GM23338 (cell line): ENCODE measurements at regions not wholly inside any gene's neighbourhood (a gene's known extent, or its start where the extent isn't known, plus 50 kb on each side); places are given as distances from the start of the nearest gene placed in this dataset.

ENCODE experiments used
- ATAC-seq: fragments of 200-7000 bp; cut with Tn5 transposase; 3 replicates; pipeline ENCODE4 v1.9.1; 2020
- DNase-seq: peaks from one replicate; pipeline ENCODE4 v3.0.0-alpha.2; 2015; ENCODE audit warnings: low spot score
- H2AFZ ChIP-seq: fragments of 200-600 bp; sonication (generic); 2 replicates; pipeline ENCODE4 v1.8.0; 2016; ENCODE audit warnings: antibody characterized with exemption, mild to moderate bottlenecking, moderate library complexity
- H3F3A ChIP-seq: fragments of 200-600 bp; sonication (generic); replicated peaks from 2 replicates; pipeline ENCODE4 v1.8.0; 2017; ENCODE audit warnings: antibody characterized with exemption, mixed run types, low read depth
- H3K27ac ChIP-seq: fragments of 200-600 bp; sonication (generic); 2 replicates; pipeline ENCODE4 v1.6.1; 2016; ENCODE audit warnings: low read depth
- H3K27me3 ChIP-seq: fragments of 200-600 bp; sonication (generic); 2 replicates; pipeline ENCODE4 v1.8.0; 2016; ENCODE audit warnings: mild to moderate bottlenecking, mixed run types, moderate library complexity; ENCODE audit not compliant: insufficient read depth
- H3K36me3 ChIP-seq: fragments of 200-600 bp; sonication (generic); 2 replicates; pipeline ENCODE4 v1.8.0; 2016; ENCODE audit warnings: mild to moderate bottlenecking; ENCODE audit not compliant: insufficient read depth
- H3K4me1 ChIP-seq: fragments of 200-600 bp; sonication (generic); 2 replicates; pipeline ENCODE4 v1.8.0; 2016; ENCODE audit warnings: mild to moderate bottlenecking, moderate library complexity; ENCODE audit not compliant: insufficient read depth
- H3K4me2 ChIP-seq: fragments of 200-600 bp; sonication (generic); 2 replicates; pipeline ENCODE4 v1.7.1; 2017; ENCODE audit warnings: mixed run types
- H3K4me3 ChIP-seq: fragments of 200-600 bp; sonication (generic); 2 replicates; pipeline ENCODE4 v1.6.1; 2016; ENCODE audit warnings: mixed run types
- H3K79me2 ChIP-seq: fragments of 200-600 bp; sonication (generic); replicated peaks from 2 replicates; pipeline ENCODE4 v1.8.0; 2017; ENCODE audit warnings: mild to moderate bottlenecking; ENCODE audit not compliant: insufficient read depth
- H3K9me2 ChIP-seq: fragments of 200-600 bp; sonication (generic); 2 replicates; pipeline ENCODE4 v1.8.0; 2017; ENCODE audit not compliant: insufficient read depth
- H4K20me1 ChIP-seq: fragments of 200-600 bp; sonication (generic); replicated peaks from 2 replicates; pipeline ENCODE4 v1.8.0; 2017; ENCODE audit warnings: mild to moderate bottlenecking; ENCODE audit not compliant: insufficient read depth
- H3K27ac Mint-ChIP-seq: 2 replicates; pipeline ENCODE4 v1.8.0; 2020; ENCODE audit warnings: inconsistent platforms, mild to moderate bottlenecking, moderate library complexity, mixed read lengths
- H3K27me3 Mint-ChIP-seq: 3 replicates; pipeline ENCODE4 v1.8.0; 2022; ENCODE audit warnings: low read depth, mild to moderate bottlenecking, moderate library complexity, mixed read lengths, inconsistent platforms; ENCODE audit not compliant: insufficient read depth, poor library complexity
- H3K36me3 Mint-ChIP-seq: 3 replicates; pipeline ENCODE4 v1.8.0; 2021; ENCODE audit warnings: low read depth, mild to moderate bottlenecking, inconsistent platforms, moderate library complexity, mixed read lengths
- H3K4me1 Mint-ChIP-seq: 3 replicates; pipeline ENCODE4 v1.8.0; 2020; ENCODE audit warnings: mild to moderate bottlenecking, inconsistent platforms, mixed read lengths
- H3K4me3 Mint-ChIP-seq: 3 replicates; pipeline ENCODE4 v1.8.0; 2021; ENCODE audit warnings: moderate library complexity, mild to moderate bottlenecking, inconsistent platforms, mixed read lengths
- H3K9me3 Mint-ChIP-seq: 3 replicates; pipeline ENCODE4 v1.8.0; 2020; ENCODE audit warnings: moderate library complexity, mild to moderate bottlenecking, inconsistent platforms, mixed read lengths
- EZH2 ChIP-seq: fragments of 200-600 bp; sonication (generic); IDR thresholded peaks from one replicate; pipeline ENCODE4 v1.8.0; 2017; ENCODE audit warnings: antibody characterized with exemption, mild to moderate bottlenecking, low read depth; ENCODE audit not compliant: unreplicated experiment
- JUNB ChIP-seq: IDR thresholded peaks from one replicate; pipeline ENCODE4 v1.6.1; 2016; ENCODE audit warnings: antibody characterized with exemption; ENCODE audit not compliant: unreplicated experiment
- NANOG ChIP-seq: IDR thresholded peaks from 2 replicates; pipeline ENCODE4 v1.6.1; 2016; ENCODE audit warnings: antibody characterized with exemption, borderline replicate concordance
- POLR2AphosphoS5 ChIP-seq: IDR thresholded peaks from 2 replicates; pipeline ENCODE4 v1.6.1; 2016; ENCODE audit warnings: antibody characterized with exemption, low read depth
- STAT1 ChIP-seq: IDR thresholded peaks from one replicate; pipeline ENCODE4 v1.6.1; 2016; ENCODE audit warnings: antibody characterized with exemption; ENCODE audit not compliant: unreplicated experiment
- ZNF114 ChIP-seq: fragments of 250-450 bp; sonication (Bioruptor Pico); IDR thresholded peaks from 2 replicates; pipeline ENCODE4 v1.5.0; 2020; ENCODE audit warnings: mild to moderate bottlenecking, moderate library complexity
- ZNF331 ChIP-seq: fragments of 250-450 bp; sonication (Bioruptor Pico); IDR thresholded peaks from 2 replicates; pipeline ENCODE4 v1.5.0; 2020; ENCODE audit warnings: low read depth, mild to moderate bottlenecking, moderate library complexity
- TF ChIP-seq, protein P1 (sequence below): IDR thresholded peaks from 2 replicates; pipeline ENCODE4 v1.6.1; 2016; ENCODE audit warnings: antibody characterized with exemption
- TF ChIP-seq, protein P2 (sequence below): fragments of 250-450 bp; sonication (Bioruptor Pico); IDR thresholded peaks from 2 replicates; pipeline ENCODE4 v1.5.0; 2020; ENCODE audit warnings: mild to moderate bottlenecking, moderate library complexity
- TF ChIP-seq, protein P3 (sequence below), 2 experiments: fragments of 200-600 bp in 1 of 2; sonication (generic) in 1 of 2; conservative IDR thresholded peaks; 2 replicates each; pipeline versions ENCODE4 v1.5.1 to v1.6.1; 2016 to 2017; ENCODE audit warnings: antibody characterized with exemption in 2 of 2, low read depth in 2 of 2, mild to moderate bottlenecking in 2 of 2, moderate library complexity in 1 of 2

GRCh38 chr1:104488296-104489015 is 738.8 kb downstream of the AMY1C start:
- no peaks in the 10 kb centered on the region for H3K36me3 ChIP-seq
- H2AFZ ChIP-seq = no peak overlapping the region
- H3F3A ChIP-seq = no peaks in the 10 kb centered on the region
- peaks cover 96% of the 10 kb centered on the region for H3K27me3 ChIP-seq
- no peaks in the 10 kb centered on the region for H3K36me3 Mint-ChIP-seq
- H3K4me3 Mint-ChIP-seq = no peak overlapping the region
- H3K4me3 ChIP-seq = no peak overlapping the region
- peak; percentile 77 for DNase-seq
- no peak overlapping the region for H3K4me2 ChIP-seq
- H4K20me1 ChIP-seq = peaks cover 20% of the 10 kb centered on the region
- peaks cover 7% of the 10 kb centered on the region; the same call in 2 of the 3 replicates for H3K4me1 Mint-ChIP-seq
- H3K9me2 ChIP-seq = no peaks in the 10 kb centered on the region
- H3K27ac Mint-ChIP-seq = no peak overlapping the region
- no peaks in the 10 kb centered on the region for H3K4me1 ChIP-seq
- TF ChIP-seq POLR2AphosphoS5 = peak; percentile 63
- no peak for TF ChIP-seq JUNB
- peak; percentile 93 for TF ChIP-seq NANOG
- H3K27me3 Mint-ChIP-seq = peaks cover 63% of the 10 kb centered on the region
- ATAC-seq = peak; percentile 93
- H3K79me2 ChIP-seq = no peaks in the 10 kb centered on the region
- H3K27ac ChIP-seq = no peak overlapping the region
- H3K9me3 Mint-ChIP-seq = no peaks in the 10 kb centered on the region

DNA sequence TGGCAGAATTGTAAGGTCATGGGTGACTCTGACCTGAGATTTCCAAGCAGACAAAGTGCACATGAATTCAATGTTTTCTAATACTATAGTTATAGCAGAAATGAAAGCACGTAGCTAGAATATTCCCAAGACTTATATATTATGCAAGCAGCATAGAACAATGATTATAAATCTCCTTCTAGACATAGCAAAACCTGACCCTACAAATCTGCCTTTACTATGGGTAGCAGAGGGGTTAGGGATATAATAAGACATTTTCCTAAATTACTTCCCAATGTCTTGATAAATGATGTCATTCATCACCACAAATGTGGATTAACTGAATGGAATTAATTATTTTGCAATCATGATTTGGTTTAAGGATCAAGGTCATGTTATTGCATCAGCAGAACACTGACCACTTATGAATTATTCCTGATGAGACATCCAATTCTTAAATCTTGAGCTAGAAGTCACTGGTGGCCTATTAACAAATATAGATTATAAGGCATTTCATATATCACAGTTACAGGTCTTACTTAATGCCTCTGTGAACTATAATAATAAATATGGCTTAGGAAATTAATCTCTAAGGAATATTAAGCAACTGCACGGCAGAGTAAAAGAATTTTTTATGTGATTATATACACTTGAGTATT is 776.6 kb downstream of the AMY1C start:
- H3K79me2 ChIP-seq = no peaks in the 10 kb centered on the region
- no peaks in the 10 kb centered on the region for H3K27me3 ChIP-seq
- Mint-ChIP-seq H3K27ac (no peak overlapping the region), H3K36me3 (no peaks in the 10 kb centered on the region), H3K27me3 (no peaks in the 10 kb centered on the region), H3K4me1 (no peaks in the 10 kb centered on the region), H3K4me3 (no peak overlapping the region), H3K9me3 (no peaks in the 10 kb centered on the region; the same call in 2 of the 3 replicates)
- H3K4me2 ChIP-seq = no peak overlapping the region
- no peak overlapping the region for H3K4me3 ChIP-seq
- H3K9me2 ChIP-seq = no peaks in the 10 kb centered on the region
- no peaks in the 10 kb centered on the region for H3K4me1 ChIP-seq
- no peaks in the 10 kb centered on the region for H3F3A ChIP-seq
- no peaks in the 10 kb centered on the region for H3K36me3 ChIP-seq
- no peak overlapping the region for H3K27ac ChIP-seq
- no peak for DNase-seq
- H4K20me1 ChIP-seq = no peaks in the 10 kb centered on the region
- no peak for ATAC-seq
- H2AFZ ChIP-seq = no peak overlapping the region
- TF ChIP-seq STAT1 (no peak), ZNF114 (CRISPR knock-in tag) (no peak), ZNF331 (CRISPR knock-in tag) (no peak), EZH2 (no peak), NANOG (no peak), JUNB (no peak)
- TF ChIP-seq, protein P1, sequence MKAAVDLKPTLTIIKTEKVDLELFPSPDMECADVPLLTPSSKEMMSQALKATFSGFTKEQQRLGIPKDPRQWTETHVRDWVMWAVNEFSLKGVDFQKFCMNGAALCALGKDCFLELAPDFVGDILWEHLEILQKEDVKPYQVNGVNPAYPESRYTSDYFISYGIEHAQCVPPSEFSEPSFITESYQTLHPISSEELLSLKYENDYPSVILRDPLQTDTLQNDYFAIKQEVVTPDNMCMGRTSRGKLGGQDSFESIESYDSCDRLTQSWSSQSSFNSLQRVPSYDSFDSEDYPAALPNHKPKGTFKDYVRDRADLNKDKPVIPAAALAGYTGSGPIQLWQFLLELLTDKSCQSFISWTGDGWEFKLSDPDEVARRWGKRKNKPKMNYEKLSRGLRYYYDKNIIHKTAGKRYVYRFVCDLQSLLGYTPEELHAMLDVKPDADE = no peak
- TF ChIP-seq, protein P2, sequence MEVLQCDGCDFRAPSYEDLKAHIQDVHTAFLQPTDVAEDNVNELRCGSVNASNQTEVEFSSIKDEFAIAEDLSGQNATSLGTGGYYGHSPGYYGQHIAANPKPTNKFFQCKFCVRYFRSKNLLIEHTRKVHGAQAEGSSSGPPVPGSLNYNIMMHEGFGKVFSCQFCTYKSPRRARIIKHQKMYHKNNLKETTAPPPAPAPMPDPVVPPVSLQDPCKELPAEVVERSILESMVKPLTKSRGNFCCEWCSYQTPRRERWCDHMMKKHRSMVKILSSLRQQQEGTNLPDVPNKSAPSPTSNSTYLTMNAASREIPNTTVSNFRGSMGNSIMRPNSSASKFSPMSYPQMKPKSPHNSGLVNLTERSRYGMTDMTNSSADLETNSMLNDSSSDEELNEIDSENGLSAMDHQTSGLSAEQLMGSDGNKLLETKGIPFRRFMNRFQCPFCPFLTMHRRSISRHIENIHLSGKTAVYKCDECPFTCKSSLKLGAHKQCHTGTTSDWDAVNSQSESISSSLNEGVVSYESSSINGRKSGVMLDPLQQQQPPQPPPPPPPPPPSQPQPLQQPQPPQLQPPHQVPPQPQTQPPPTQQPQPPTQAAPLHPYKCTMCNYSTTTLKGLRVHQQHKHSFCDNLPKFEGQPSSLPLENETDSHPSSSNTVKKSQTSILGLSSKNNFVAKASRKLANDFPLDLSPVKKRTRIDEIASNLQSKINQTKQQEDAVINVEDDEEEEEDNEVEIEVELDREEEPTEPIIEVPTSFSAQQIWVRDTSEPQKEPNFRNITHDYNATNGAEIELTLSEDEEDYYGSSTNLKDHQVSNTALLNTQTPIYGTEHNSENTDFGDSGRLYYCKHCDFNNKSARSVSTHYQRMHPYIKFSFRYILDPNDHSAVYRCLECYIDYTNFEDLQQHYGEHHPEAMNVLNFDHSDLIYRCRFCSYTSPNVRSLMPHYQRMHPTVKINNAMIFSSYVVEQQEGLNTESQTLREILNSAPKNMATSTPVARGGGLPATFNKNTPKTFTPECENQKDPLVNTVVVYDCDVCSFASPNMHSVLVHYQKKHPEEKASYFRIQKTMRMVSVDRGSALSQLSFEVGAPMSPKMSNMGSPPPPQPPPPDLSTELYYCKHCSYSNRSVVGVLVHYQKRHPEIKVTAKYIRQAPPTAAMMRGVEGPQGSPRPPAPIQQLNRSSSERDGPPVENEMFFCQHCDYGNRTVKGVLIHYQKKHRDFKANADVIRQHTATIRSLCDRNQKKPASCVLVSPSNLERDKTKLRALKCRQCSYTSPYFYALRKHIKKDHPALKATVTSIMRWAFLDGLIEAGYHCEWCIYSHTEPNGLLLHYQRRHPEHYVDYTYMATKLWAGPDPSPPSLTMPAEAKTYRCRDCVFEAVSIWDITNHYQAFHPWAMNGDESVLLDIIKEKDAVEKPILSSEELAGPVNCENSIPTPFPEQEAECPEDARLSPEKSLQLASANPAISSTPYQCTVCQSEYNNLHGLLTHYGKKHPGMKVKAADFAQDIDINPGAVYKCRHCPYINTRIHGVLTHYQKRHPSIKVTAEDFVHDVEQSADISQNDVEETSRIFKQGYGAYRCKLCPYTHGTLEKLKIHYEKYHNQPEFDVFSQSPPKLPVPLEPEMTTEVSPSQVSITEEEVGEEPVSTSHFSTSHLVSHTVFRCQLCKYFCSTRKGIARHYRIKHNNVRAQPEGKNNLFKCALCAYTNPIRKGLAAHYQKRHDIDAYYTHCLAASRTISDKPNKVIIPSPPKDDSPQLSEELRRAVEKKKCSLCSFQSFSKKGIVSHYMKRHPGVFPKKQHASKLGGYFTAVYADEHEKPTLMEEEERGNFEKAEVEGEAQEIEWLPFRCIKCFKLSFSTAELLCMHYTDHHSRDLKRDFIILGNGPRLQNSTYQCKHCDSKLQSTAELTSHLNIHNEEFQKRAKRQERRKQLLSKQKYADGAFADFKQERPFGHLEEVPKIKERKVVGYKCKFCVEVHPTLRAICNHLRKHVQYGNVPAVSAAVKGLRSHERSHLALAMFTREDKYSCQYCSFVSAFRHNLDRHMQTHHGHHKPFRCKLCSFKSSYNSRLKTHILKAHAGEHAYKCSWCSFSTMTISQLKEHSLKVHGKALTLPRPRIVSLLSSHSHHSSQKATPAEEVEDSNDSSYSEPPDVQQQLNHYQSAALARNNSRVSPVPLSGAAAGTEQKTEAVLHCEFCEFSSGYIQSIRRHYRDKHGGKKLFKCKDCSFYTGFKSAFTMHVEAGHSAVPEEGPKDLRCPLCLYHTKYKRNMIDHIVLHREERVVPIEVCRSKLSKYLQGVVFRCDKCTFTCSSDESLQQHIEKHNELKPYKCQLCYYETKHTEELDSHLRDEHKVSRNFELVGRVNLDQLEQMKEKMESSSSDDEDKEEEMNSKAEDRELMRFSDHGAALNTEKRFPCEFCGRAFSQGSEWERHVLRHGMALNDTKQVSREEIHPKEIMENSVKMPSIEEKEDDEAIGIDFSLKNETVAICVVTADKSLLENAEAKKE (CRISPR knock-in tag) = no peak
- TF ChIP-seq, protein P3, sequence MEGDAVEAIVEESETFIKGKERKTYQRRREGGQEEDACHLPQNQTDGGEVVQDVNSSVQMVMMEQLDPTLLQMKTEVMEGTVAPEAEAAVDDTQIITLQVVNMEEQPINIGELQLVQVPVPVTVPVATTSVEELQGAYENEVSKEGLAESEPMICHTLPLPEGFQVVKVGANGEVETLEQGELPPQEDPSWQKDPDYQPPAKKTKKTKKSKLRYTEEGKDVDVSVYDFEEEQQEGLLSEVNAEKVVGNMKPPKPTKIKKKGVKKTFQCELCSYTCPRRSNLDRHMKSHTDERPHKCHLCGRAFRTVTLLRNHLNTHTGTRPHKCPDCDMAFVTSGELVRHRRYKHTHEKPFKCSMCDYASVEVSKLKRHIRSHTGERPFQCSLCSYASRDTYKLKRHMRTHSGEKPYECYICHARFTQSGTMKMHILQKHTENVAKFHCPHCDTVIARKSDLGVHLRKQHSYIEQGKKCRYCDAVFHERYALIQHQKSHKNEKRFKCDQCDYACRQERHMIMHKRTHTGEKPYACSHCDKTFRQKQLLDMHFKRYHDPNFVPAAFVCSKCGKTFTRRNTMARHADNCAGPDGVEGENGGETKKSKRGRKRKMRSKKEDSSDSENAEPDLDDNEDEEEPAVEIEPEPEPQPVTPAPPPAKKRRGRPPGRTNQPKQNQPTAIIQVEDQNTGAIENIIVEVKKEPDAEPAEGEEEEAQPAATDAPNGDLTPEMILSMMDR (conservative IDR thresholded peaks at IDR 0.05; ENCODE audit: low read depth in 2 of 2) = no peak
